K562 (cell line): ENCODE measurements at regions not wholly inside any gene's neighbourhood (a gene's known extent, or its start where the extent isn't known, plus 50 kb on each side); places are given as distances from the start of the nearest gene placed in this dataset.

Experiments used
- ATAC-seq: fragments of 200-7000 bp; cut with Tn5 transposase; 3 replicates; pipeline ENCODE4 v1.9.1; 2020; ENCODE audit warnings: moderate library complexity
- BruUV-seq: library from RNA; stranded (reverse); fragments of 400-500 nt; replicated peaks from 2 replicates; lab custom pipeline; 2021; lab: Mats Ljungman, UMichigan
- CTCF ChIA-PET: fragments of 300-600 bp; formaldehyde crosslinking; extraction: SDS; loops from one replicate; lab custom pipeline; 2021; ENCODE audit warnings: low intra/inter-chr PET ratio; lab: Yijun Ruan, JAX
- POLR2A ChIA-PET: fragments of 300-600, 350-650 bp; sonication (Branson Sonifier 250); formaldehyde crosslinking; extraction: SDS; loops from one replicate; lab custom pipeline; 2021; ENCODE audit warnings: antibody characterized with exemption, inconsistent platforms; lab: Yijun Ruan, JAX
- DNase-seq, 4 experiments: peaks; one replicate each; pipeline versions ENCODE4 v3.0.0 to v3.0.0-alpha.2; 2011 to 2018; ENCODE audit warnings: low spot score in 3 of 4, mixed read lengths in 3 of 4; ENCODE audit errors: extremely low read depth in 1 of 4
- FAIRE-seq: peaks from 2 replicates; lab custom pipeline; 2011; peaks lifted over from hg19 to GRCh38; lab: Jason Lieb, UNC
- H2AFZ ChIP-seq: 2 replicates; pipeline ENCODE4 v1.6.0; 2011; ENCODE audit warnings: low read depth, low read length, control low read depth, inconsistent platforms
- H3K27ac ChIP-seq: fragments of 200-600 bp; 3 replicates; pipeline ENCODE4 v1.8.0; 2011; ENCODE audit warnings: low read depth, mild to moderate bottlenecking, control low read depth, inconsistent platforms, low read length, moderate library complexity, mixed read lengths; ENCODE audit errors: extremely low read depth
- H3K27me3 ChIP-seq, 2 experiments: fragments of 300-600 bp in 1 of 2; 2 replicates in 1 of 2; 3 replicates in 1 of 2; pipeline versions ENCODE4 v1.6.0 to v1.8.0; 2011; ENCODE audit warnings: inconsistent platforms in 2 of 2, low read length in 2 of 2, mild to moderate bottlenecking in 1 of 2, mixed read lengths in 1 of 2, moderate library complexity in 1 of 2; ENCODE audit not compliant: control insufficient read depth in 2 of 2, insufficient read depth in 2 of 2
- H3K36me3 ChIP-seq: fragments of 300-600 bp; 3 replicates; pipeline ENCODE4 v1.8.0; 2011; ENCODE audit warnings: mild to moderate bottlenecking, low read length, inconsistent platforms; ENCODE audit not compliant: control insufficient read depth, insufficient read depth
- H3K4me1 ChIP-seq, 2 experiments: fragments of 200-600 bp in 1 of 2; replicated peaks in 1 of 2; 2 replicates in 1 of 2; 3 replicates in 1 of 2; pipeline versions ENCODE4 v1.5.1 to v1.8.0; 2011; ENCODE audit warnings: inconsistent platforms in 2 of 2, low read length in 2 of 2, mild to moderate bottlenecking in 1 of 2, mixed read lengths in 1 of 2, moderate library complexity in 1 of 2; ENCODE audit not compliant: control insufficient read depth in 2 of 2, insufficient read depth in 2 of 2
- H3K4me2 ChIP-seq: 2 replicates; pipeline ENCODE4 v1.6.1; 2011; ENCODE audit warnings: low read length, control low read depth, inconsistent platforms, mixed read lengths; ENCODE audit not compliant: insufficient read depth
- H3K4me3 ChIP-seq: fragments of 200-600 bp; sonication (generic), shearing (Covaris generic); 2 replicates; pipeline ENCODE4 v1.5.1; 2016; ENCODE audit warnings: control low read depth, inconsistent platforms
- H3K79me2 ChIP-seq: fragments of 200-600 bp; 3 replicates; pipeline ENCODE4 v1.8.0; 2011; ENCODE audit warnings: low read length, inconsistent platforms; ENCODE audit not compliant: control insufficient read depth, insufficient read depth
- H3K9ac ChIP-seq, 2 experiments: 2 replicates each; pipeline versions ENCODE4 v1.6.0 to v1.6.1; 2011; ENCODE audit warnings: low read depth in 2 of 2, low read length in 2 of 2, control low read depth in 1 of 2, inconsistent platforms in 1 of 2, mild to moderate bottlenecking in 1 of 2, mixed read lengths in 1 of 2; ENCODE audit not compliant: insufficient read depth in 1 of 2
- H3K9me1 ChIP-seq: one replicate; pipeline ENCODE4 v1.6.0; 2011; ENCODE audit warnings: inconsistent platforms, mild to moderate bottlenecking, low read length, moderate library complexity; ENCODE audit not compliant: control insufficient read depth, insufficient read depth
- H3K9me3 ChIP-seq: replicated peaks from 2 replicates; pipeline ENCODE4 v1.5.1; 2011; ENCODE audit warnings: low read depth, low read length, inconsistent platforms; ENCODE audit not compliant: control insufficient read depth, insufficient read depth
- H4K20me1 ChIP-seq: replicated peaks from 2 replicates; pipeline ENCODE4 v1.6.1; 2011; ENCODE audit warnings: low read length, inconsistent platforms, mixed read lengths; ENCODE audit not compliant: control insufficient read depth, insufficient read depth
- DMBX1 ChIP-seq: fragments of 250-450 bp; sonication (Bioruptor Pico); IDR thresholded peaks from 2 replicates; pipeline ENCODE4 v1.8.0; 2022; ENCODE audit warnings: inconsistent platforms, mild to moderate bottlenecking, moderate library complexity, borderline replicate concordance
- MGA ChIP-seq: fragments of 450-650 bp; IDR thresholded peaks from 2 replicates; pipeline ENCODE4 v1.6.1; 2016; ENCODE audit warnings: mild to moderate bottlenecking, moderate library complexity
- ZNF589 ChIP-seq: fragments of 200-800 bp; sonication (Bioruptor generic); IDR thresholded peaks from 2 replicates; pipeline ENCODE4 v1.6.1; 2016; ENCODE audit warnings: low read depth, missing genetic modification characterization, missing compliant biosample characterization
- WGBS: fragments of 100-300 bp; shearing (Covaris generic); methylation state at CpG from one replicate; pipeline ENCODE4 v1.1.6; 2016; ENCODE audit warnings: low coverage, mixed read lengths; ENCODE audit not compliant: insufficient coverage; ENCODE audit errors: missing lambda C conversion rate; 5-methylcytosine and 5-hydroxymethylcytosine counted together
- in situ Hi-C: fragments of 300-500 bp; cut with MboI; formaldehyde crosslinking; loops from 4 replicates; pipeline ENCODE4 v1.15.0; 2018; ENCODE audit warnings: inconsistent platforms, mixed read lengths
- intact Hi-C: fragments of 100-400 bp; cut with micrococcal nuclease; formaldehyde crosslinking; loops from 2 replicates; pipeline ENCODE4 v1.14.2; 2022

GRCh38 chrY:12464155-12464554 lies 236.9 kb upstream of the USP9Y start:
- DNase-seq, result no peak
- no peak for FAIRE-seq
- intact Hi-C loops, result no loop called here
- H3K9ac ChIP-seq, result no peak overlapping the region
- no TSS peak for BruUV-seq
- H3K27ac ChIP-seq, result no peak overlapping the region
- no peaks in the 10 kb centered on the region for H3K36me3 ChIP-seq
- H3K4me2 ChIP-seq, result no peak overlapping the region
- no CpG with 5 or more reads among the region's 4 CpGs for WGBS
- H3K79me2 ChIP-seq, result no peaks in the 10 kb centered on the region
- H3K9me3 ChIP-seq, result no peaks in the 10 kb centered on the region
- H4K20me1 ChIP-seq, result no peaks in the 10 kb centered on the region
- in situ Hi-C loops, result no loop called here
- CTCF ChIA-PET, result no interaction called here
- H3K4me1 ChIP-seq, result no peaks in the 10 kb centered on the region
- H3K9me1 ChIP-seq, result no peaks in the 10 kb centered on the region
- H3K4me3 ChIP-seq, result no peak overlapping the region
- ATAC-seq, result no peak
- POLR2A ChIA-PET, result no interaction called here
- H2AFZ ChIP-seq, result no peak overlapping the region
- H3K27me3 ChIP-seq, result no peaks in the 10 kb centered on the region
- no peak for TF ChIP-seq DMBX1 (CRISPR knock-in tag)
- TF ChIP-seq MGA, result no peak
- TF ChIP-seq ZNF589 (CRISPR knock-in tag), result no peak
